Esophagus muscularis mucosa (tissue), 3 donors: ENCODE measurements at regions not wholly inside any gene's neighbourhood (a gene's known extent, or its start where the extent isn't known, plus 50 kb on each side); places are given as distances from the start of the nearest gene placed in this dataset.

Experiments
- POLR2A ChIP-seq: fragments of 450-650 bp; IDR thresholded peaks from one replicate; pipeline ENCODE4 v1.6.1; 2017; ENCODE audit warnings: antibody characterized with exemption, moderate library complexity, mild to moderate bottlenecking, low read depth
- POLR2AphosphoS5 ChIP-seq, 2 donors: sonication (generic); formaldehyde crosslinking; IDR thresholded peaks; one replicate each; pipeline ENCODE4 v1.6.1; 2017; ENCODE audit warnings: antibody characterized with exemption in 2 of 2
- TF ChIP-seq, protein P1 (sequence below), 3 experiments: fragments of 200-600 bp in 2 of 3; fragments of 450-650 bp in 1 of 3; sonication (generic) in 2 of 3; IDR thresholded peaks; one replicate each; pipeline ENCODE4 v1.5.1; 2017 to 2019; ENCODE audit warnings: antibody characterized with exemption in 3 of 3, mild to moderate bottlenecking in 2 of 3, moderate library complexity in 1 of 3

DNA sequence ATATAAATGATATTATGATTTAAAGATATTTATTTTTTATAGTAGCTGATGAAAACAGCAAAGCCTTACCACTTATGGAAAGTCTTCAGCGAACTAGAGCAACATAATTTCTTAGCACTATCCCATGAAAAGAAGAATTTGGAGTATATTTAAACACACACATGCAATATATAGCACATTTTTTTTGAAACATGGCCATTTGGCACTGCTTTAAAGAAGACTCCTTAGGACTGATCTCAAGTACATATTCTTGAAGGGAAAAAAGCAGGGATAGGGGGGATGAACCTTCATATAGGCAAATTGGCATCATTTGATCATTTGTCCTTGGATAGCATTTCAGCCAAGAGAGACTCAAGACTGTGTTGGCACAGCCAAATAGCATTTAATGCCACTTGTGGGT, 193.3 kb downstream of the ANKRD50 start:
- TF ChIP-seq, protein P1, sequence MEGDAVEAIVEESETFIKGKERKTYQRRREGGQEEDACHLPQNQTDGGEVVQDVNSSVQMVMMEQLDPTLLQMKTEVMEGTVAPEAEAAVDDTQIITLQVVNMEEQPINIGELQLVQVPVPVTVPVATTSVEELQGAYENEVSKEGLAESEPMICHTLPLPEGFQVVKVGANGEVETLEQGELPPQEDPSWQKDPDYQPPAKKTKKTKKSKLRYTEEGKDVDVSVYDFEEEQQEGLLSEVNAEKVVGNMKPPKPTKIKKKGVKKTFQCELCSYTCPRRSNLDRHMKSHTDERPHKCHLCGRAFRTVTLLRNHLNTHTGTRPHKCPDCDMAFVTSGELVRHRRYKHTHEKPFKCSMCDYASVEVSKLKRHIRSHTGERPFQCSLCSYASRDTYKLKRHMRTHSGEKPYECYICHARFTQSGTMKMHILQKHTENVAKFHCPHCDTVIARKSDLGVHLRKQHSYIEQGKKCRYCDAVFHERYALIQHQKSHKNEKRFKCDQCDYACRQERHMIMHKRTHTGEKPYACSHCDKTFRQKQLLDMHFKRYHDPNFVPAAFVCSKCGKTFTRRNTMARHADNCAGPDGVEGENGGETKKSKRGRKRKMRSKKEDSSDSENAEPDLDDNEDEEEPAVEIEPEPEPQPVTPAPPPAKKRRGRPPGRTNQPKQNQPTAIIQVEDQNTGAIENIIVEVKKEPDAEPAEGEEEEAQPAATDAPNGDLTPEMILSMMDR (IDR thresholded peaks at IDR 0.05) = no peak
- TF ChIP-seq POLR2A (no peak), POLR2AphosphoS5 (IDR thresholded peaks at IDR 0.05) (no peak)
